Osteoblast (primary cell): ENCODE measurements at regions not wholly inside any gene's neighbourhood (a gene's known extent, or its start where the extent isn't known, plus 50 kb on each side); places are given as distances from the start of the nearest gene placed in this dataset.
A peak's percentile ranks its signal among the peaks of the same experiment; 100 is the strongest.

Experiments used
- DNase-seq: peaks from one replicate; pipeline ENCODE4 v3.0.0; 2011; ENCODE audit warnings: low spot score, mixed read lengths; ENCODE audit not compliant: insufficient read length; ENCODE audit errors: missing footprints
- H2AFZ ChIP-seq: 2 replicates; pipeline ENCODE4 v1.6.0; 2011; ENCODE audit warnings: mild to moderate bottlenecking, low read length
- H3K27ac ChIP-seq: 2 replicates; pipeline ENCODE4 v1.5.1; 2011; ENCODE audit warnings: mild to moderate bottlenecking, low read depth, low read length, moderate library complexity
- H3K27me3 ChIP-seq: 2 replicates; pipeline ENCODE4 v1.6.0; 2012; ENCODE audit warnings: mild to moderate bottlenecking, control low read depth, inconsistent platforms, low read length, moderate library complexity; ENCODE audit not compliant: insufficient read depth
- H3K36me3 ChIP-seq: 2 replicates; pipeline ENCODE4 v1.5.1; 2011; ENCODE audit warnings: mild to moderate bottlenecking, low read length, control low read depth, moderate library complexity; ENCODE audit not compliant: insufficient read depth
- H3K4me1 ChIP-seq: 2 replicates; pipeline ENCODE4 v1.5.1; 2011; ENCODE audit warnings: mild to moderate bottlenecking, low read length, control low read depth, moderate library complexity; ENCODE audit not compliant: insufficient read depth
- H3K4me2 ChIP-seq: 2 replicates; pipeline ENCODE4 v1.6.0; 2011; ENCODE audit warnings: mild to moderate bottlenecking, low read length; ENCODE audit not compliant: insufficient read depth
- H3K4me3 ChIP-seq: fragments of 200-600 bp; sonication (generic); 3 replicates; pipeline ENCODE4 v1.5.1; 2012; ENCODE audit warnings: mild to moderate bottlenecking, low read length, inconsistent platforms; ENCODE audit not compliant: insufficient read depth
- H3K79me2 ChIP-seq: 2 replicates; pipeline ENCODE4 v1.6.0; 2012; ENCODE audit warnings: mild to moderate bottlenecking, low read length, control low read depth, inconsistent platforms; ENCODE audit not compliant: insufficient read depth
- H3K9me3 ChIP-seq: 2 replicates; pipeline ENCODE4 v1.5.1; 2011; ENCODE audit warnings: low read depth, low read length, control low read depth
- H4K20me1 ChIP-seq: 2 replicates; pipeline ENCODE4 v1.6.0; 2012; ENCODE audit warnings: mild to moderate bottlenecking, low read length, control low read depth; ENCODE audit not compliant: insufficient read depth
- TF ChIP-seq, protein P1 (sequence below): IDR thresholded peaks from 2 replicates; pipeline ENCODE4 v1.5.1; 2011; ENCODE audit warnings: mild to moderate bottlenecking, low read depth, low read length, moderate library complexity; ENCODE audit errors: extremely low read depth

DNA sequence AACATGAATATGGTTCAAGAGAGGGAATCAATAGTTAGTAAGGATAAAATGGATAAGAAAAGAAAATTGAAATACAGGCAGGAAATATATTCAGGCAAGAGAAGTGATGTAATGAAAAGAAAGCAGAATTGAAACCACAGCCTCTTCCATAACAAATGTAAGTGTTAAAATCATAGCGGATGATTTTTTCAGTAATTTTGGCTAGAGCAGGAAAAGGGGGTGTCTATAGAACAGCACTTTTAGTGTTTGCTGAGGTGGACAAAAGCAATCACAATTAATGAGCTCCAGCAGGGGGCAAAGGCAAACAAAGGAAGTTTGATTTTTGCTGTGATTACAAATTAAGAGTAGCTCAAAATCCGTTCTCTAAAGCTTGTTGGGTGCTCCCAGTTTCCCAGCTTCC, 79.0 kb downstream of the TRIL start:
- no peaks in the 10 kb centered on the region for H3K9me3 ChIP-seq
- H4K20me1 ChIP-seq, result no peaks in the 10 kb centered on the region
- no peaks in the 10 kb centered on the region for H3K4me1 ChIP-seq
- no peak overlapping the region for H2AFZ ChIP-seq
- peaks cover 49% of the 10 kb centered on the region for H3K27me3 ChIP-seq
- no peak overlapping the region for H3K27ac ChIP-seq
- TF ChIP-seq, protein P1, sequence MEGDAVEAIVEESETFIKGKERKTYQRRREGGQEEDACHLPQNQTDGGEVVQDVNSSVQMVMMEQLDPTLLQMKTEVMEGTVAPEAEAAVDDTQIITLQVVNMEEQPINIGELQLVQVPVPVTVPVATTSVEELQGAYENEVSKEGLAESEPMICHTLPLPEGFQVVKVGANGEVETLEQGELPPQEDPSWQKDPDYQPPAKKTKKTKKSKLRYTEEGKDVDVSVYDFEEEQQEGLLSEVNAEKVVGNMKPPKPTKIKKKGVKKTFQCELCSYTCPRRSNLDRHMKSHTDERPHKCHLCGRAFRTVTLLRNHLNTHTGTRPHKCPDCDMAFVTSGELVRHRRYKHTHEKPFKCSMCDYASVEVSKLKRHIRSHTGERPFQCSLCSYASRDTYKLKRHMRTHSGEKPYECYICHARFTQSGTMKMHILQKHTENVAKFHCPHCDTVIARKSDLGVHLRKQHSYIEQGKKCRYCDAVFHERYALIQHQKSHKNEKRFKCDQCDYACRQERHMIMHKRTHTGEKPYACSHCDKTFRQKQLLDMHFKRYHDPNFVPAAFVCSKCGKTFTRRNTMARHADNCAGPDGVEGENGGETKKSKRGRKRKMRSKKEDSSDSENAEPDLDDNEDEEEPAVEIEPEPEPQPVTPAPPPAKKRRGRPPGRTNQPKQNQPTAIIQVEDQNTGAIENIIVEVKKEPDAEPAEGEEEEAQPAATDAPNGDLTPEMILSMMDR, result peak; percentile 18
- H3K4me3 ChIP-seq, result no peak overlapping the region
- no peak overlapping the region for H3K4me2 ChIP-seq
- no peak for DNase-seq
- H3K36me3 ChIP-seq, result no peaks in the 10 kb centered on the region
- no peaks in the 10 kb centered on the region for H3K79me2 ChIP-seq

DNA sequence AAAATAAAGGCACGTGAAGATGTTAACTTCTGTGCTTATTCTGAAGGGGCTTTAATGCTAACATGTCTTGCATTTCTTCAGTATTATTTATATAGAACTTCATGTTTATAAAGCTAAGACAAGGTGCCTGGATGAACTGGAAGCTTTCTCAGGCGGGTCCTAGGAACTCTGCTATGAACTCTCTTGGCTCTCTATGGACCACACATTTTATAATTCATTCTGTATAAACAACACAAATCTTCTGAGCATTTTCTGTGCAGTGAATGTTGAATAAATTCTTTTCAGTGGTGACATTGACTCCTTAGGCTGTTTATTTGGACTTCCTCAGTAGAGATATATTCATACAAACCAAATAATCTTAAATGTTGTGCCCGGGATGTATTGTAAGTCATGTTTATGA, 79.6 kb downstream of the TRIL start:
- Histone ChIP-seq H3K27me3 (peaks cover 43% of the 10 kb centered on the region), H3K4me1 (no peaks in the 10 kb centered on the region), H3K79me2 (no peaks in the 10 kb centered on the region), H4K20me1 (no peaks in the 10 kb centered on the region), H3K4me2 (no peak overlapping the region), H3K36me3 (no peaks in the 10 kb centered on the region), H3K9me3 (no peaks in the 10 kb centered on the region), H3K27ac (no peak overlapping the region), H3K4me3 (no peak overlapping the region), H2AFZ (no peak overlapping the region)
- no peak for DNase-seq
- TF ChIP-seq, protein P1, result no peak
